T-helper 1 cell treated with Interleukin-12 subunit alpha and Interleukin-12 subunit beta and Interleukin-4 antibody, amounts not matched to agents 30 ng/mL and 1 ng/mL, for 36 hours (primary cell): ENCODE measurements at regions not wholly inside any gene's neighbourhood (a gene's known extent, or its start where the extent isn't known, plus 50 kb on each side); places are given as distances from the start of the nearest gene placed in this dataset.
"Not testable (repeated sequence)": the region's sequence is repeated elsewhere in the genome, so short reads cannot be mapped to it uniquely, and the experiment has no call there.

Source experiments
- intact Hi-C: fragments of 100-400 bp; cut with micrococcal nuclease; formaldehyde crosslinking; loops from one replicate; pipeline ENCODE4 v1.15.1; 2024

GRCh38 chr7:106747804-106748203, 86.8 kb upstream of the CCDC71L start:
- intact Hi-C loops, result no loop called here

GRCh38 chr7:106749165-106749564, 88.2 kb upstream of the CCDC71L start:
- intact Hi-C loops, result no loop called here

- intact Hi-C loops, result no loop called here
Observed at GRCh38 chr7:106750773-106751172, 89.8 kb upstream of the CCDC71L start.

GRCh38 chr7:106752367-106752766, 91.4 kb upstream of the CCDC71L start:
- intact Hi-C loops, result no loop called here

- intact Hi-C loops, result not testable (repeated sequence)
Observed at GRCh38 chr7:106755024-106755423, 94.1 kb upstream of the CCDC71L start.

GRCh38 chr7:106755641-106756040, 94.7 kb upstream of the CCDC71L start:
- intact Hi-C loops, result no loop called here

- intact Hi-C loops, result no loop called here
Observed at GRCh38 chr7:106756071-106756470, 95.1 kb upstream of the CCDC71L start.

- intact Hi-C loops, result no loop called here
Observed at GRCh38 chr7:106756884-106757283, 95.9 kb upstream of the CCDC71L start.

- intact Hi-C loops, result no loop called here
Observed at GRCh38 chr7:106757846-106758245, 96.9 kb upstream of the CCDC71L start.

GRCh38 chr7:106762845-106763244, 101.9 kb upstream of the CCDC71L start:
- intact Hi-C loops, result not testable (repeated sequence)

GRCh38 chr7:106763717-106764116, 101.4 kb upstream of the PIK3CG start:
- intact Hi-C loops, result no loop called here

GRCh38 chr7:106765727-106766355, 99.2 kb upstream of the PIK3CG start:
- intact Hi-C loops, result no loop called here

GRCh38 chr7:106766551-106766950, 98.5 kb upstream of the PIK3CG start:
- intact Hi-C loops, result no loop called here

- intact Hi-C loops, result loop anchor here (1.0 kb wide), 1 partner anchor 106 kb away; the partner anchor contains the start of gene CCDC71L
Observed at GRCh38 chr7:106767078-106767477, 98.0 kb upstream of the PIK3CG start.

GRCh38 chr7:106767498-106768323, 97.4 kb upstream of the PIK3CG start:
- intact Hi-C loops, result loop anchor here (1.0 to 2.0 kb wide), 4 partner anchors 23 to 793 kb away; partner anchors contain the start of gene CCDC71L

GRCh38 chr7:106768324-106768751, 96.7 kb upstream of the PIK3CG start:
- intact Hi-C loops, result loop anchor here (1.0 to 2.0 kb wide), 3 partner anchors 24 to 792 kb away; no protein-coding TSS in a partner anchor

- intact Hi-C loops, result no loop called here
Observed at GRCh38 chr7:106770191-106770590, 94.9 kb upstream of the PIK3CG start.

GRCh38 chr7:106772655-106773108, 92.4 kb upstream of the PIK3CG start:
- intact Hi-C loops, result no loop called here

- intact Hi-C loops, result no loop called here
Observed at GRCh38 chr7:106773228-106773627, 91.9 kb upstream of the PIK3CG start.

- intact Hi-C loops, result no loop called here
Observed at GRCh38 chr7:106773721-106774120, 91.4 kb upstream of the PIK3CG start.

GRCh38 chr7:106774213-106774767, 90.8 kb upstream of the PIK3CG start:
- intact Hi-C loops, result no loop called here
